AG04449 (cell line): ENCODE measurements at regions not wholly inside any gene's neighbourhood (a gene's known extent, or its start where the extent isn't known, plus 50 kb on each side); places are given as distances from the start of the nearest gene placed in this dataset.

Experiments used
- CTCF ChIA-PET: fragments of 350-600 bp; formaldehyde crosslinking; extraction: SDS; loops from one replicate; lab custom pipeline; 2021; ENCODE audit warnings: antibody characterized with exemption; lab: Yijun Ruan, JAX
- POLR2A ChIA-PET: fragments of 400-600, 350-600 bp; formaldehyde crosslinking; extraction: SDS; loops from one replicate; lab custom pipeline; 2020; ENCODE audit warnings: antibody characterized with exemption, inconsistent platforms; lab: Yijun Ruan, JAX
- DNase-seq: peaks from one replicate; pipeline ENCODE4 v3.0.0-alpha.2; 2010; ENCODE audit warnings: low read depth, low spot score
- H3K4me3 ChIP-seq: 2 replicates; pipeline ENCODE4 v1.5.1; 2011; ENCODE audit warnings: low read depth, mild to moderate bottlenecking, control low read depth, low read length
- CTCF ChIP-seq: IDR thresholded peaks from one replicate; pipeline ENCODE4 v1.5.1; 2011; ENCODE audit warnings: mild to moderate bottlenecking, moderate library complexity, low read length, control low read depth, inconsistent platforms; ENCODE audit not compliant: insufficient read depth; ENCODE audit errors: missing control alignments

GRCh38 chr18:59758837-59759236, 61.6 kb upstream of the CCBE1 start:
- H3K4me3 ChIP-seq = no peak overlapping the region
- CTCF ChIA-PET = interaction anchor here (1.3 to 2.4 kb wide), 2 partner anchors 62 to 128 kb away, joined by 4 to 8 read pairs; partner anchors contain the start of gene CCBE1
- no peak for DNase-seq
- POLR2A ChIA-PET = no interaction called here
- no peak for TF ChIP-seq CTCF

- no peak for DNase-seq
- ChIA-PET POLR2A (no interaction called here), CTCF (interaction anchor here (1.2 to 2.4 kb wide), 4 partner anchors 14 to 127 kb away, joined by 3 to 8 read pairs (median 4); partner anchors contain the start of gene CCBE1)
- H3K4me3 ChIP-seq = no peak overlapping the region
- no peak for TF ChIP-seq CTCF
Observed at GRCh38 chr18:59758106-59758505, 60.9 kb upstream of the CCBE1 start.

- ChIA-PET POLR2A (no interaction called here), CTCF (interaction anchor here (1.4 to 2.6 kb wide), 3 partner anchors 10 to 55 kb away, joined by 3 to 11 read pairs (median 7); partner anchors contain the start of gene CCBE1)
Observed at GRCh38 chr18:59752666-59753065, 55.4 kb upstream of the CCBE1 start.

GRCh38 chr18:59751186-59751585, 54.0 kb upstream of the CCBE1 start:
- CTCF ChIA-PET = interaction anchor here (0.9 to 2.9 kb wide), 10 partner anchors 8 to 293 kb away, joined by 3 to 13 read pairs (median 4); partner anchors contain the start of gene CCBE1

More at GRCh38 chr18:59752666-59753065, 55.4 kb upstream of the CCBE1 start:
- no peak for TF ChIP-seq CTCF
- no peak for DNase-seq
- H3K4me3 ChIP-seq = no peak overlapping the region

GRCh38 chr18:59748628-59749360, 51.6 kb upstream of the CCBE1 start:
- no peak overlapping the region for H3K4me3 ChIP-seq
- peak; percentile 87 for DNase-seq
- ChIA-PET CTCF (interaction anchor here (0.9 to 2.9 kb wide), 5 partner anchors 15 to 289 kb away, joined by 3 to 13 read pairs (median 3); partner anchors contain the start of gene CCBE1), POLR2A (interaction anchor here (0.6 to 2.0 kb wide), 2 partner anchors 30 to 58 kb away, joined by 4 to 7 read pairs; no protein-coding TSS in a partner anchor)
- TF ChIP-seq CTCF = no peak

More at GRCh38 chr18:59751186-59751585, 54.0 kb upstream of the CCBE1 start:
- POLR2A ChIA-PET = no interaction called here
- H3K4me3 ChIP-seq = no peak overlapping the region
- no peak for TF ChIP-seq CTCF
- DNase-seq = no peak
